ENCODE measurements at regions not wholly inside any gene's neighbourhood (a gene's known extent, or its start where the extent isn't known, plus 50 kb on each side); places are given as distances from the start of the nearest gene placed in this dataset.
"Not testable (repeated sequence)": the region's sequence is repeated elsewhere in the genome, so short reads cannot be mapped to it uniquely, and the experiment has no call there.

DNA sequence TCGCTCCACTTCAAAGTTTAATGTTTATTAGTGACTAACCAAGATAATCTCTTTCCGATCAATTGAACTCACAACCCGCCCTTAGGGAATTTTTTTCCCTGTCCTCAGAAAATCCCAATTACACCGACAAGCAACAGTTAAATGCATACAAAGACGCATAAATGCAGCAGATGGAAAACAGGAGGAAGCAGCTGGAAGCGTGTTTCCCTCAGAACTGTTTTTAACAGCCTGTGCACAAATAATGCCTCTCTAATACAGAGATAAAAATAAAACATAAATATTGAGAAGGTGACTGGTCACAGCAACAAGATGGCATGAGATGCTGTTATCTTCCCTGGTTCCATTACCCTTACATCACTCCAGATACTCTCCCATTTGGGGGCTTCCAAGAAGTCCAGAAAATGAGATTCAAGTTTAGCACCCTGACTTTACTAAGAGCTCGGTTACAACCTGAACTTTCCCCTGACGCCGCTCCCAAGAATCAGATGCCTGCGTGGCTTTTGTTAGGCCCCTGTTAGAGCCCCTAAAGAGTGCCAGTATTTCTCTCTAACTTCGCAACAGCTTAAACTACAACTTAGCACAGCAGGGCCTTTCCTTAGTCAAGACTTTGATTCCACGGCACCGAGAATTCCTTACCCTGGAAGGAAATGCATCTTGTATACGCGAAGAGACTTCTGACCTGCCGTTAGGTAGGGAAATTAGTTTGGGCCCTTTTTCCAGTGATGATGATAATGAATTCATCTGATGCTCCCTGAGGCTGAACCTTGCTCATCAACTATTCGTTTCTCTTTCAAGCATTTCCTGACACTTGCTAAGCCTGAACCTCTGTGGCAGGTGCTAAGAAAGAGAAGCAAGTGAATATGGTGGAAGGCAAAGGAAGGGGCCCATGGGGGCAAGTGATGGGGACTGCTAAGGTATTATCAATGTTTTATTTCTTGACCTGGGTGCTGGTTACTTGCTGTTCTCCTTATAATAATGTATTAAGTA, 137.7 kb upstream of the SMYD2 start:
- DNase-seq (ENCODE audit: low read depth in 2 of 2): no peak

DNA sequence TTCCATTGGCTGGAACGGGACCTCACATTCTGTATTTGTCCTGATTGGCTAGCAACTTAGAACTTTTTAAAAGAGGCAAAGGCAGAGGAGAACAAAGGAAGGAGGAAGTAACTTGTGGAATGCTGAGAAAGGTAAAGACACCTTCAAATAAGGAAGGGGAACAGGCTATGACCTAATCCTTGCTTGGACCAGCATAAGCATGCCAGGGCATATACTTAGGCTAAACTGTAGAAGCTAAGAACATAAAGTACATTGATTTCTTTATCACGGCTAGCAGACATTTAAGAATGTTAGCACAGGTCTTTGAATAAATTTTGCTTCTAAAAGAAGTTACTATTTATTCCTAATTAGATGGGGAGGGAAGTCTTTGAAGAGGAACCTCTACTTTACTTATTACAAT, 136.4 kb upstream of the SMYD2 start:
- DNase-seq (ENCODE audit: low read depth in 2 of 2): not testable (repeated sequence)

DNA sequence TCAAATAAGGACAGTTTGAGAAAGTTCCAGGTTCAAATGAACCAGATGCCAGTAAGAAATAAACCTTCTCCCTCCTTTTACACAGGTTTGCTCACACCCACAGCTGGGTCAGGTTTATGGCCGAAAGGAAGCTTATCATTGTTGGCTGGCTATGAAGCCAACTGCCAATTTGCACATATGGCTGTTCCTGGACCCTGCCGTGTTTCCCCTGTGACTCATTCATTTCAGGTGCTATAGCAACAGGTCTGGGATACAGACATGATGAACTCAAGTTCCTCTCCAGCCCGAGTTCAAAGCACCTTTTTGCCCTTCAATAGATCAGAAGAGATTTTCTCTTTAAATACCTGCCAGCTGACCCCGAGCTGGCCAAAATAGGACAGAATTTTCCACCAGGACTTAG, 134.4 kb upstream of the SMYD2 start:
- DNase-seq (ENCODE audit: low read depth in 2 of 2): no peak

DNA sequence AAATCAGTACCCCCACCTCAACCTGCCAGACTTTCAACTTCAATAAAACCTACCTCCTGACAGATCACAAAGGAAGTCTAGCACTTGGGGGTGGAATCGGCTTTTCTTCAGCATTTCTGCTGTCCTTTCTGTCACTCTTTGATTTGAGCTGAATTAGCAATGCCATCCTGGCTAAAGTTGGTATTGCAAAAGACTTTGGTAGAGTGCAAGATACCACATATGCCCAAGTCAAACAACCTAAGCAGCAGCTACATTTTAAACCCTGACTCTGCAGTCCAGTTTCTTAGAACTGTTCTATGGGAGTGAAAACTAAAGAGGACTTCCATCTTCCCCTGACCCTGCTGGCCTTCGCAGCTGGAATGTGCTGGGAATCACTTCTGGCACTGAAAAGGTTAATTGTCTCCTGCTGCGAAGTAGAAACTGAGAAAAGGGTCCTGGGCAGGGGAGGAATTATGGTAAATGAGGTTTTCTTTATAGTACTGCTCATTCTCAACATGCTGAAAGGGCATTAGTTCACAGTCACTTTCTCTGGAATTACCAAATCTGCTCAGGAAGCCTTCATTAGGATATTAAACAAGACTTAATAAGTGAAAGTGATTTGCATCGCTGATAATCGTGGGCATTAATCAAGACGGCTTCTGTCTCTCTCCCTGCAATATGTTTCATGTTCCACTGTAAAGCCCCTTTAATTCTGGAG, 126.2 kb upstream of the SMYD2 start:
- DNase-seq (ENCODE audit: low read depth in 2 of 2): no peak

DNA sequence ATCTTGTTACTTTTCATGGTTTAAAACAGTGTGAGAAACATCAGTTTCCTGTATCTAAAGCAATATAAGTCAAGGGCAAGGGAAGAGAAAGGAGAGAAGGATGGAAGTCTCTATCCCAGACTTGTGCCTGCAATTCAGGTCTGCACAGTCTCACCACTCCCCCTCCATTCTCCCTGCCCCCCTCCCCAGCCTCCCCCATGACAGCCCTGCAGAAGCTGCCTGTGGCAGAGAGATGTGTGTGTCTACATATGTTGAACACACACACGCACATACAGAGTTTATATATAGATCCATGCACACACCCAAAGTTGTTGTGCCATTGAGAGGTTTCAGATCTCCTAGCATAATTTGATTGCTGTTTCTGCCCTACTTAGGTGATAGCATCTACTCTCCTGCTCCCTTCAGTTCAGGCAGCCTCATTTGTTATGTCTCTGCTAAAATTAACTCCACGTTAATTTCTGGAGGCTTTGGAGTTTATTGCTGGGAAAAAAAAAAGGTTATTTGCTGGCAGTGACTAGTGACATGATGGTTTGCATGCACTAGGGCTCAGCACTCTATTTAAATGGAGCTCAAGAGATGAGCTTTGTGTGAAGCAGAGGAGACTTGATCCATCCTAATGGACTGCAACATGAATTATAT, 124.9 kb upstream of the SMYD2 start:
- no peak for DNase-seq (ENCODE audit: low read depth in 2 of 2)

DNA sequence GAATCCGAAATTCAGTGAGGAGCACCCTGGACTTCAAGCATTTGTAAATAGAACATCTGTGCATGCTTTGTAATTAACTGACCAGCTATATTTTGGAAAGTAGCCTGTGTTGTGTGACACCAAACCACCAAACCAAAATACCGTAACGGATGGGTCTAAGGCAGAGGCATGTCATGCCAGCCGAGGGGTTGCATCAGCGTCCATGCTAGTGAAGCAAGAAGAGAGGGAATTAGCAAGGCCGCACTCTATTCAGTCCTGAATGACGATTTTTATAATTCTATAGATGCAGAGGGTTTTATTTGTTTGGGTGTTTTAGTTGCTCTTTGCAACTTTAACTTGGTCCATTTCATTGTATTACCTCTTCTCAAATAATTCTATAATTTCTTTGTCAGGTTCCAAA, 116.8 kb upstream of the SMYD2 start:
- no peak for DNase-seq (ENCODE audit: low read depth in 2 of 2)

DNA sequence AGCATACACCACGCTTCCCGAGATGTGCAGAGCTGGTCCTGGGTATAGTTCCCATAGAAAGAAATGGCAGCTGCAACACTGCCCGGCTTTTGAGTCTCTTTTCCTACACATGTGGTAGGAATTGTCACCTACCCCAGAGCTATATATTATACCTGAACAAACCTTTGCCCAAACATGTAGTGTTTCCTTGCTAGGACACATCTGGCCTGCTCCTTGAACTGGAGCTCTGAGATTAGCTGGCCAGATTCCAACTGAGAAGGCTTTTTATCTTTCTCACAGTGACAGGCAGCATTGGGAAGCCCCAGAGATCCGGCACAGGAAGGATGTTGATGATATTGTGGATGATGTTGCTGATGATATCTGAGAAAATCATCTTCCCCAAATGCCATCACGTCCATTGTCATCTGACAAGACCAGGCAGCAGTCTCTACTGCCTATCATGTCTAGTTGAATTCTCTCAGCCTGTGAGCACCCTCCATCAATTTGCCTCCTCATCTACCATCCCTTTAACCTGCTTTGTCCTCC, 115.0 kb upstream of the SMYD2 start:
- no peak for DNase-seq (ENCODE audit: low read depth in 2 of 2)

DNA sequence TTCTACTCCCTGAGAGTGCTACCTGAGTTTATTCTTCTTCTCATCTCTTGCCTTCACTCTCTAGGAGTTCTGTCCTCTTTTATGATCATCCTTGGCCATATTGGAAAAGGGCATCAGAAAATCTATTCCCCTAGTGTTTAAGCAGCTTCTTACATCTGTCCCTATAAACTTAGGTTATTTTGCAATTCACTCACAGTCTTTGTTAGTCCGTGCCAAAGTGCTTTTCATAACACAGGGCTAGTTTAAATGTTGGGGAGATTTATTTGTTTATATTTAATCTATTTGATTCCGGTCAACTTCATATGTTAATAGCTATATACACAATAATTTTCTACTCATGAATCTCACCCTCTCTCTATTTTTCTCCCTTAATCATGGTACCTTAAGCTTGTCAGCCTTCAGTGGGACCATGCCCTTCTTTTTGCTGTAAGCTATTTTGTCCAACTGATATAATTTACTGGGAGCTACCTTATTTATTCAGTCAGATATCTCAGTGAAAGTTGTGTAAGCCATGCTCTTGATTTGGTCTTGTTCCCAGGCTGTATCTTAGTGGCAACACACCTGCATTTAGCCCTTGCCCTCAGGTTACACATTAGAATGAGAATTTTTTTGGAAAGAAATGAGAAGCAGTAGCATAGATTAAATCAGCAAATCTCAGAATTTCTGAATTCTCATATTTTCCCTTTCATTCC, 106.3 kb upstream of the SMYD2 start:
- no peak for DNase-seq (ENCODE audit: low read depth in 2 of 2)

DNA sequence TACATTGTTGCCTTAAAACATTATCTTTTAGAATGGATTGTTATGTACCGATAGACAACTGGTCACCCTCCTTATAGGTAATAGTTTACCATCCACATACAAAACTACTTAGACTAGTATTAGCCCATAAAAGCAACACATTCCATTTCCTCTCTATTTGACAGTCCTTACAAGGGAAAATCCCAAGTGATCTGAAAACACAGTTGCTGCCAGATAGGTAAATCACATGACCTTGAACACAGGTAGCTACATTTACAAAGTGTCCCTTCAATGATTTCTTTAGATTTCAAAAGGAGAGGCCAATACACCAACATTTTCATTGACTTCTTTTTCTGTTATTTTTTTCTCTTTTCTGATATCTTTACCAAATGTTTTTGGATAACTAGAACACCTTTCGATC, 102.9 kb upstream of the SMYD2 start:
- no peak for DNase-seq (ENCODE audit: low read depth in 2 of 2)

DNA sequence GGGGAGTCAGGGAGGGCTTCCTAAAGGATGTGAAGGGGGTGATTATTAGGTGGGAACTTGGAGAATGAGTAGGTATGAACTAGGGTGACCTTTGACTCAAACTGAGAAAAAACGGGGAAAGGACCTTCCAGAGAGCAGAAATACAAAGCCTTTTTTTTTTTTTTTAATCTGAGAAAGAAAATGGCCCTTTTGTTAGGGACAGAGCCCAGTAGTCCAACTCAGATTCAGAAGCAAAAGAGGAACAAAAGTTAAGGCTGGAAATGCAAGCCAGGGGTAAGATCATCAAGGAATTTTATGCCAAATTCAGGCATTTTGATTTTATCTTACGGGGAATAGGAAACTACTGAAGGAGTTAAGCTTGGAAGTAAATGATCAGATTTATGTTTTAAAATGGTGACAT, 96.0 kb upstream of the SMYD2 start:
- no peak for DNase-seq (ENCODE audit: low read depth in 2 of 2)

DNA sequence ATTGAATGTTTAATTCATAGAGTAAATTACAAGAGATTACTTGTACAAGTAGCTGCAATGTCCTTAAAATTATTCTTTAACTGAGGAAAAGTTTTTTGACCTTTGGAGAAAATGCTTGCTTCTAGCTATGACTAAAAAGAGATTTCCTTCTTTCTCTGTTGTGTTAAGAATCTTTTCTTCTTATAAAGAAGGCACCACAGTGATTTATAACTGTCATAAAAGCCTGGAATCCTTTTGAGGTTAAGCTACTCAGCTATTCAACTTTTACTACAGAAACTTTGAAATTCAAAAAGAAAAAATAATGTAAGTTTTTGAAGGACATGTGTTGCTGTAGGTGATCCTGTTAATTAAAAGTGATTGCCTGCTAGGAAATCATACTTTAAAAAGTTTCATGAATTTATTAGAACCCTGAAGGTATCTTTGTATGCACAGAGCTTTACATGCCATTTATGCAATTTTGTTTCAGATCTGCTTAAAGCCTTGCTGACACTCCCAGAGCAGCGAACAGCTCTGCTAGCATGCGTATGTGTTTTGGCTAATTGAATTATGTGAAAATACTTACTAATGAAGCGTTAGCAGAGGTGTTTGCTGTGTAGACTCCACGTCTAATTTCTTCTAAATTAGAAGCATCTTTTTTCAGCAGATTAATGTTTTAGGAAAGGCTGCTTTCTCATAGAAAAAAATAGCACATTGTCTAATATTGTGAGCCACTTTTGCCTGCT, 94.7 kb upstream of the SMYD2 start:
- no peak for DNase-seq (ENCODE audit: low read depth in 2 of 2)

DNA sequence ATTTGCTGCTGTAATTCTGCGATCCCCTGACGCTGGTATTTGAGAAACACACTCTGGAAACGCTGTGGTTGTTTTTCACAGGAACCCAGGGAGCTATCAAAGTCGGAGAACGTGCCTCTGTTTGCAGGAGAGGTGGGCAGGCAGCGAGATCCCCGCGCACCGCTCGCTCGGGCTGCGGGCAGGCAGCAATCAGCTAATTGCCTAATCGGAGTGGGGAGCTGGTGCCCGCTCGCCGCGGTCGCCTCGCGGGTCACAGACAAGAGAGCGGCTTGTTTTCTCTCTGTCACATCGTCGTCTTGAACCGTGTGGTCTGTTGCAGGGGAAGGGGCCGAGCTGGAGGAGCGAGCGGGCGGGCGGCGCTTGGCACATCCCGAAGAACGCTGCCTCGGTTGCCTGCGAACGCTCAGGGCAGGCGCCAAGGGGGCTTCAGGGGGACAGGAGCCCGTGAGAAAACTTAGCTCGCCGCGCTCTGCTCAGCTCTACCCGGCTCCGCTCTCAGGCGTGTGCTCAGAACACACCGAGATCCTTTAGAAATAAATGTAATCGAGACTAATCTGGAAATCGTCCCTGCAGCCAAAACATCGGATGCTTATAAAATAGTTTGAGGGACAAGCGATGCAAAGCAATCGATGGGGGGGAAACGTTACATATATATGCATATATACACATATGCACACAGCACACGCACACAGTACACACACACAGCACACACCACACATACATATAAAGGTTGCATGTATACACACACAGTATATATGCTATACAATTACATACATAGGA, 93.6 kb upstream of the SMYD2 start:
- no peak for DNase-seq (ENCODE audit: low read depth in 2 of 2)

DNA sequence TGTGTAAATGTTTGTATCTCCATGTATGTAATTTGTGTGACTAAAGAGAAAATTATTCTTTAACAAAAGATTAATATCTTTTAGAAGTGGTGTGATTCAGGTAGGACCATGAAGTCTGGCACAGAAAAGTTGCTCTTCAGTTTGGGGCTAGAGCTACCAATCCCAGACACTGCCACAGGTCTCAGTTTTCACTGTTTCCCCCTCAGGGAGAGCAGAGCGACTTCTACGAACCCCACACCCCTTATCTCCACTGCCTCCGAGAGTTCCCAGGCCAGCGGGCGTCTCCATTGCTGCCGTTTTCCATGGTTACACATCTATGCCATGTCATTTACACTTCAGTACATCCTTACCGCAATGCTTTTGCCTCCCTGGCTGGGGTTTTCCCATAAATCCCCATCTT, 93.0 kb upstream of the SMYD2 start:
- no peak for DNase-seq (ENCODE audit: low read depth in 2 of 2)

DNA sequence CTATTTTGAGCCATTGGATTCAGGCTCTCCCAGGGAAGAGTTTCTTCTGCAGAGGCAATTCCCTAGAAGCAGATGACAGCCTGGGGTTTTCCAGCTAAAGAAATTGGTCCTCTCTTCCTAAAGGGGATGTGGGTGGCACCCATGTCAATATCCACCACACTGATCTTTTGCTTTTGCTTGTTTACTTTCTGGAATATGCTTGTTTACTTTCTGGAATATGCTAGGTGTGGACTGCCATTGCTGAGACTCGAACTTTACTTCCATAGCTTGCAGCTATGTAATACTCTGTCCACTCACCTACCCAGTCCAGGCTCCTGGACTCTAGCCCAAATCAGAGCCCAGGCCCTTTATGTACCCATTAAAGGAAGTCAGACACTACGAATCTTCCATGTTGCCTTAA, 92.1 kb upstream of the SMYD2 start:
- no peak for DNase-seq (ENCODE audit: low read depth in 2 of 2)

DNA sequence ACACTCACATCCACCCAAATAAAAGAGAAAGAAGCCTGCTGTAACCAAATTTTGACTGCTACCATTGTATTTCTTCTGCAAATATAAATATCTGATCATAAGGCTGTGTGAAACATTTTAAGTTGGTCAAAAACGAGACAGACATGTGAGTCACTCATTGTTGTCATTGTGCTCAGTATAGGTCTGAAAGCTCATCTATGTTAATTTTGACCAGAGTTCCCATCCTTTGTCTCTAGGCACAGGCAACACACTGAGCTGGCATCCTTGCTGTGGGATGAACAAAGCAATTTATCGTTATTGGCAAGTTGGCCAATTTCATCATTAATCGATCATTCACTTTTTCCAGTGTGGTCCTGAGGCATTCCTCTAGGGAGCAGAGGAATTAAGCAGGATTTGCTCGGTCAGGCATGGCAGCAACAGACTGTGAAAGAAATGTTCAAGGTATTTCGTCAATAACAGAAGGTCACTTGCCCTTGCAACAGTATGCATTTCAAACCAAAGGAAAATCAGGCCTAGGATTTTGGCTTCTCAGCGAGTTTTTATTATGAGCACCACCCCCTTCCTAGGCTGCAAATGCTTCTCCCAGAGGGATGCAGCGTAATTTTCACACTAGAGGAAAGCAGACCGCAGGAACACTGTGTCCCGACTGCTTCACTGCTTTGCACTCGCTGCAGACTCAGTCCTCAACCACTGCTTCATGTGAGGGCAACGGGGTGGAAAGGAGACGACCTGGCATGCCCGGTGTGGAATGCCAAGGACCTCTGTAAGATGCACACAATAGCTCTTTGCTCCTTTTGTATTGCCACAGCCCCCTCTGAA, 87.9 kb upstream of the SMYD2 start:
- no peak for DNase-seq (ENCODE audit: low read depth in 2 of 2)

DNA sequence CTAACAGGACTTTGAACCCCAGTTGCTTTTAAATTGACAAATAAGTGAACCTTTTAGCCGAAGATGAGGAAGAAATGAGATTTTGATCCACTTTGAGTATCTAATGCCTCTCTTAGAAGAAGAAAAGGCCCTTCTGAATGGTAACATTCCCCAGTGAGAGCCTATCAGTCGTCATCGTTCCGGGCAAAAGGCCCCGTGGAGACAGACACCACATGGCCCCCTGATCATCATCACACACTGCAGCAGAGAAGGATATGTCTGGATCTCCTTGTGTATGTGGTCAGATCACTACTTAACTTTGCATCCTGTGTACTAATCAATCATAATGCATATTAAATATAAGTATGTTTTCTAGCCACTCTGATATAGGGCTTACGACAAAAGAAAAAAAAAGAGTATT, 87.3 kb upstream of the SMYD2 start:
- DNase-seq (ENCODE audit: low read depth in 2 of 2): no peak

DNA sequence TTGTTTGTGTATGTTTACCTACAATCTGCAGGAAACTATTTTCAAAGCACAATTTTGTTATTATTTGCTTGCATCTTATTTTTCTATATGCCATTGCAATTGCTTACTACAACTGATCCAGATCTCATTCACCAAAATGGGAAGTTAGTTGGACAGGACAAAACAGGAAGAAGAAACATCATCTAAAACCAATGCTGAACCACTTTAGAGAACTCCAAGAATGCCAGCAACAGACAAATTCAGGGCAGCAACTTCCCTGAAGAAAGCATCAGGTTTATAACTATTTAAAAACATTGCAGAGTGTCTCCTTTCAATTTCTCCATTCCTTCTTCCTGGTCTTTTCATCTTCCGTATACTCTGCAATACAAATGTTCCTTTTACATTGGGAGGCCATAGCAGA, 82.4 kb upstream of the SMYD2 start:
- DNase-seq (ENCODE audit: low read depth in 2 of 2): no peak

DNA sequence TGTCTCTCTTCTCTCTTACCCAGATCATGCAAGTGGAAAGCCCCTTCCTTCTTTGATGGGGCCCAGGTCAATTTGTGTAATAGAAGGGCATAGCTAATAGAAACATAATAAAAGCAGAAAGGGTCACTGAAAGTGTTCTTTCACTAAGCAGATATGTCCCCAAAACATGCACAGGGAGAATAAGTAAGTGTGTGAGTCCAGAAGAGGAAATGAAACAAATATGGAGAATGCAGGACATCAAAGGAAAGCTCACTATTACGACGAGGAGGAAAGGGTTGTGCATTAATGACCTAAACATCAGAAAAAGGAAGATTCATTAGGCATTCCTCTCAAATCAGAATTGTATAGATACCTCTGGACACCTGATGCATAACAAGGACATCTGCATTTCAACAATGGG, 81.4 kb upstream of the SMYD2 start:
- DNase-seq (ENCODE audit: low read depth in 2 of 2): no peak

DNA sequence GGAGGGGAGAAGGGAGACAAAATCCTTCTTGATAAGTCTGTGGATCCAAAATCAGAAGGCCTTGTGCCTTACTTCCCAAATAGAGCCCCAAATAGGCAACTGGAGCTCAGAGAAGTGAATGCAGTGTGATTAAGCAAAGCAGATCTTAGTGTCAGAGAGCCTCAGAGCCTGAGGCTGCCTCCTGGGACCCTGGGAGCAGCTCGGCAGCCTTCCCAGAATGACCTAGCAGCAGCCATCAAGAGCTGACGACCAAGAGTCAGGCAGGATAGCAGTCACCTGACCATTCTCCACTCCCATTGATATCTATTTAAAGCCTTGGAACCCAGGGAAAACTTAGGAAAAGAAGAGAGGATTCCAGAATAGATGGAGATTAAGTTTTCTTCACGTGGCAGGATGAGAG, 78.0 kb upstream of the SMYD2 start:
- no peak for DNase-seq (ENCODE audit: low read depth in 2 of 2)

DNA sequence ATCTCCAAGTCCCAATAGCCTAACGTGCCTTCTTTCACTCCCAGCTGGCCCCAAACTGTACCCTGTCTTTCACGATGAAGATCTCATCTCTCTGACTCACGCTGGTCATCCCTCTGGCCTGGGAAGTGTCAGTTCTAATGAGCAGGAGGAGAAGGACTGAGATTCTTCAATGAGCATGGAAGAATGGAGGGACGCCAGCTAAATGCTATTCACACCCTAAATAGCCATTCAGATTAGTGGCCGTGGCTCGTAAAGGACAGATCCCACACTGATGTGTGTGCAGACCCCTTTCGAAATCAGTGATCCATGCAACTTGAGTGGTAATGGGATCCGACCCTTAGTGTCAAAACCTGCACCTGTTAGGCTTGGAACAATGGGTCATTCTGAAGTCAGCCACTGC, 75.9 kb upstream of the SMYD2 start:
- DNase-seq (ENCODE audit: low read depth in 2 of 2): no peak
